ENCODE measurements at regions not wholly inside any gene's neighbourhood (a gene's known extent, or its start where the extent isn't known, plus 50 kb on each side); places are given as distances from the start of the nearest gene placed in this dataset.

DNA sequence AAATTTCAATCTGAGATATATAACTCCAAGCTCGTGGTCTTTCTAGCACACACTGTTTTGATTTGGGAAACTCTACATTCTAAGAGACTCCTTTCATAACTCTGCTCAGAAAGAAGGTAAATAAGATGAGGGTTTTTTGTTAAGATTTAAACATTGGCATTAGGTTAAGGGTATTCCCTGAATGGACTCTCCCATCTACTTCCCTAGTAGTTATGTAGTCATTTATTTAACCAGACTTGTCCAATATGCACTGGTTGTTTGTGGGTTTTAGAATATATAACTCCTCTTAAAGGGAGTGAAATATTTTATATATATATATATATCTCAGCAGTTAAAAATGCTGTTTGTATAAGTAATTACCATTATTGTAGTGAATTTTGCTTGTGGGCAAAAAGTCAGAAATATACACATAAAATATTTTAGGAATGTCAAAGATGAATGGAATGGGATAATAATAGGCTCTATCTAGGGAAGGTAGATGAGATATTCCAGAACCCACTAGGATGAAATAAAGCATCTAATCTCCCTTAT is 61.5 kb upstream of the WDR75 start:
- in situ Hi-C loops (cut with HindIII; ENCODE audit: low sequenced_read_pairs), result no loop called here
- H3K4me3 ChIP-seq (ENCODE audit: low read depth, low read length), result no peak overlapping the region
- TF ChIP-seq, protein P1, sequence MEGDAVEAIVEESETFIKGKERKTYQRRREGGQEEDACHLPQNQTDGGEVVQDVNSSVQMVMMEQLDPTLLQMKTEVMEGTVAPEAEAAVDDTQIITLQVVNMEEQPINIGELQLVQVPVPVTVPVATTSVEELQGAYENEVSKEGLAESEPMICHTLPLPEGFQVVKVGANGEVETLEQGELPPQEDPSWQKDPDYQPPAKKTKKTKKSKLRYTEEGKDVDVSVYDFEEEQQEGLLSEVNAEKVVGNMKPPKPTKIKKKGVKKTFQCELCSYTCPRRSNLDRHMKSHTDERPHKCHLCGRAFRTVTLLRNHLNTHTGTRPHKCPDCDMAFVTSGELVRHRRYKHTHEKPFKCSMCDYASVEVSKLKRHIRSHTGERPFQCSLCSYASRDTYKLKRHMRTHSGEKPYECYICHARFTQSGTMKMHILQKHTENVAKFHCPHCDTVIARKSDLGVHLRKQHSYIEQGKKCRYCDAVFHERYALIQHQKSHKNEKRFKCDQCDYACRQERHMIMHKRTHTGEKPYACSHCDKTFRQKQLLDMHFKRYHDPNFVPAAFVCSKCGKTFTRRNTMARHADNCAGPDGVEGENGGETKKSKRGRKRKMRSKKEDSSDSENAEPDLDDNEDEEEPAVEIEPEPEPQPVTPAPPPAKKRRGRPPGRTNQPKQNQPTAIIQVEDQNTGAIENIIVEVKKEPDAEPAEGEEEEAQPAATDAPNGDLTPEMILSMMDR (IDR thresholded peaks at IDR 0.05; ENCODE audit: low read depth, low read length), result no peak
- peak; percentile 38 for DNase-seq (ENCODE audit: low read depth, low spot score)

DNA sequence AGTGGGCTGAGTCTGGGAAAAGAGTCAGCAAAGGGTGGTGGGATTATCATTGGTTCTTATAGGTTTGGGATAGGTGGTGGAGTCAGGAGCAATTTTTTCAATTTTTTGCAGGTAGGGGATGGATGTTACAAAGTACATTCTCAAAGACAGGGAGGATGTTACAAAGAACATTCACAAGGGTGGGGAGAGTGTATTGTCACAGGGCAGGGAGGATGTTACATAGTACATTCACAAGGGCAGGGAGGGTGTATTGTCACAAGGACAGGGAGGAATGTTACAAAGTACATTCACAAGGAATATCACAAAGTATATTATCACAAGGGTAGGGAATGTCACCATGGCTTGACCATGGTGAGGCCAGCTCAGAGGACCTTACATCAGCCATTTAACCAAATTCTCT is 58.6 kb upstream of the WDR75 start:
- no peak overlapping the region for H3K4me3 ChIP-seq (ENCODE audit: low read depth, low read length)
- in situ Hi-C loops (cut with HindIII; ENCODE audit: low sequenced_read_pairs), result no loop called here
- TF ChIP-seq, protein P1 (IDR thresholded peaks at IDR 0.05; ENCODE audit: low read depth, low read length), result no peak
- no peak for DNase-seq (ENCODE audit: low read depth, low spot score)

DNA sequence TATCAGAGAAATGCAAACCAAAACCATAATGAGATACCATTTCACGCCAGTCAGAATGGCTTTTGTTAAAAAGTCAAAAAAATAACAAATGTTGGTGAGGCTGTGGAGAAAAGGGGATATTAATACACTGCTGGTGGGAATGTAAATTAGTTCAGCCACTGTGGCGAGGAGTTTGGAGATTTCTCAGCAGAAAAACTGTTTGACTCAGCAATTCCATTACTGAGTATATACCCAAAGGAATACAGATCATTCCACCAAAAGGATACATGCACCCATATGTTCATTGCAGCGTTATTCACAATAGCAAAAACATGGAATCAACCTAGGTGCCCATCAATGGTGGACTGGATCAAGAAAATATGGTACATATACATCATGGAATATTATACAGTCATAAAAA is 54.5 kb upstream of the WDR75 start:
- TF ChIP-seq, protein P1 (IDR thresholded peaks at IDR 0.05; ENCODE audit: low read depth, low read length), result no peak
- no peak for DNase-seq (ENCODE audit: low read depth, low spot score)
- in situ Hi-C loops (cut with HindIII; ENCODE audit: low sequenced_read_pairs), result no loop called here
- H3K4me3 ChIP-seq (ENCODE audit: low read depth, low read length), result no peak overlapping the region

DNA sequence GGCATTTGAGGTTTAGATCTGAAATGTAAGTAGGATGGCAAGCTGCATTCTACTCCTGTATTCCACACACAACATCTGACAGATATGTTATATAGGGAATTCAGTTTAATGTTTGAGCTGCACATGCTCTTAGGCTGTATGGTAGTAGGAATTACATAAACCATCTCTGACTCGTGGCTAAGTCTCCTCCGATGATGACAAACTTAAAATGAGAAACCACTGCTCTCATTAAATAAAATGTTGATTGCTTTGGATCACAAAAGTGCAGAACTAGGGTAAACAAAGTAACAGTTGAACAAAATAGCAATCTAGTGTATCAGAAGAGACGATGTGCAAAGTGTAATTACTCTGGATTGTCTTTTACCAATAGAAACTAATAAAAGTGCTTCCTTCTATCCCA is 50.1 kb upstream of the WDR75 start:
- TF ChIP-seq, protein P1 (IDR thresholded peaks at IDR 0.05; ENCODE audit: low read depth, low read length), result no peak
- no peak for DNase-seq (ENCODE audit: low read depth, low spot score)
- in situ Hi-C loops (cut with HindIII; ENCODE audit: low sequenced_read_pairs), result no loop called here
- no peak overlapping the region for H3K4me3 ChIP-seq (ENCODE audit: low read depth, low read length)

Data from astrocyte of the spinal cord (primary cell).